22Rv1 (cell line): ENCODE measurements at regions not wholly inside any gene's neighbourhood (a gene's known extent, or its start where the extent isn't known, plus 50 kb on each side); places are given as distances from the start of the nearest gene placed in this dataset.

ENCODE experiments used
- ZFX ChIP-seq: fragments of 450-650 bp; IDR thresholded peaks from 2 replicates; pipeline ENCODE4 v1.6.1; 2017; ENCODE audit warnings: antibody characterized with exemption, borderline replicate concordance
- TF ChIP-seq, protein P1 (sequence below): fragments of 450-650 bp; IDR thresholded peaks from 2 replicates; pipeline ENCODE4 v1.5.1; 2017; ENCODE audit warnings: mild to moderate bottlenecking

GRCh38 chr14:86039176-86039575 lies 509.2 kb downstream of the FLRT2 start:
- TF ChIP-seq, protein P1, sequence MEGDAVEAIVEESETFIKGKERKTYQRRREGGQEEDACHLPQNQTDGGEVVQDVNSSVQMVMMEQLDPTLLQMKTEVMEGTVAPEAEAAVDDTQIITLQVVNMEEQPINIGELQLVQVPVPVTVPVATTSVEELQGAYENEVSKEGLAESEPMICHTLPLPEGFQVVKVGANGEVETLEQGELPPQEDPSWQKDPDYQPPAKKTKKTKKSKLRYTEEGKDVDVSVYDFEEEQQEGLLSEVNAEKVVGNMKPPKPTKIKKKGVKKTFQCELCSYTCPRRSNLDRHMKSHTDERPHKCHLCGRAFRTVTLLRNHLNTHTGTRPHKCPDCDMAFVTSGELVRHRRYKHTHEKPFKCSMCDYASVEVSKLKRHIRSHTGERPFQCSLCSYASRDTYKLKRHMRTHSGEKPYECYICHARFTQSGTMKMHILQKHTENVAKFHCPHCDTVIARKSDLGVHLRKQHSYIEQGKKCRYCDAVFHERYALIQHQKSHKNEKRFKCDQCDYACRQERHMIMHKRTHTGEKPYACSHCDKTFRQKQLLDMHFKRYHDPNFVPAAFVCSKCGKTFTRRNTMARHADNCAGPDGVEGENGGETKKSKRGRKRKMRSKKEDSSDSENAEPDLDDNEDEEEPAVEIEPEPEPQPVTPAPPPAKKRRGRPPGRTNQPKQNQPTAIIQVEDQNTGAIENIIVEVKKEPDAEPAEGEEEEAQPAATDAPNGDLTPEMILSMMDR = no peak
- no peak for TF ChIP-seq ZFX
